ENCODE measurements at regions not wholly inside any gene's neighbourhood (a gene's known extent, or its start where the extent isn't known, plus 50 kb on each side); places are given as distances from the start of the nearest gene placed in this dataset.

GRCh38 chr2:133941666-133942065 is 312.2 kb upstream of the MGAT5 start:
- Histone ChIP-seq H3K9me3 (no peaks in the 10 kb centered on the region), H3K36me3 (no peaks in the 10 kb centered on the region), H3K4me1 (no peaks in the 10 kb centered on the region), H3K4me3 (no peak overlapping the region), H3K27me3 (no peaks in the 10 kb centered on the region), H3K27ac (replicated peaks in 1 of 4) (no peak overlapping the region)
- no peak for TF ChIP-seq POLR2AphosphoS5 (IDR thresholded peaks at IDR 0.05)
- no peak for TF ChIP-seq CTCF (IDR thresholded peaks at IDR 0.05)
- no peak for TF ChIP-seq EP300 (IDR thresholded peaks at IDR 0.05)
- TF ChIP-seq POLR2A (IDR thresholded peaks at IDR 0.05; ENCODE audit: low read depth), result no peak
- WGBS, result 53% methylated on average over 2 of the region's 2 CpGs
- peak; percentile 81 for DNase-seq (ENCODE audit: extremely low spot score)
- intact Hi-C loops (cut with DNase I), result no loop called here

GRCh38 chr2:133942398-133942797 is 311.5 kb upstream of the MGAT5 start:
- 67% methylated on average over 1 of the region's 1 CpG for WGBS
- TF ChIP-seq POLR2A (IDR thresholded peaks at IDR 0.05; ENCODE audit: low read depth) (no peak), EP300 (IDR thresholded peaks at IDR 0.05) (no peak), CTCF (IDR thresholded peaks at IDR 0.05) (no peak), POLR2AphosphoS5 (IDR thresholded peaks at IDR 0.05) (no peak)
- Histone ChIP-seq H3K27ac (replicated peaks in 1 of 4) (no peak overlapping the region), H3K36me3 (no peaks in the 10 kb centered on the region), H3K4me1 (no peaks in the 10 kb centered on the region), H3K27me3 (no peaks in the 10 kb centered on the region), H3K9me3 (no peaks in the 10 kb centered on the region), H3K4me3 (no peak overlapping the region)
- DNase-seq (ENCODE audit: extremely low spot score), result no peak
- intact Hi-C loops (cut with DNase I), result no loop called here

- no peak for DNase-seq (ENCODE audit: extremely low spot score)
- Histone ChIP-seq H3K4me1 (no peaks in the 10 kb centered on the region), H3K36me3 (no peaks in the 10 kb centered on the region), H3K27ac (replicated peaks in 1 of 4) (no peak overlapping the region), H3K4me3 (no peak overlapping the region), H3K9me3 (no peaks in the 10 kb centered on the region), H3K27me3 (no peaks in the 10 kb centered on the region)
- WGBS, result 80% methylated on average over 5 of the region's 5 CpGs
- intact Hi-C loops (cut with DNase I), result no loop called here
- no peak for TF ChIP-seq POLR2AphosphoS5 (IDR thresholded peaks at IDR 0.05)
- no peak for TF ChIP-seq EP300 (IDR thresholded peaks at IDR 0.05)
- TF ChIP-seq POLR2A (IDR thresholded peaks at IDR 0.05; ENCODE audit: low read depth), result no peak
- no peak for TF ChIP-seq CTCF (IDR thresholded peaks at IDR 0.05)
These were observed 310.8 kb upstream of the MGAT5 start for GRCh38 chr2:133943108-133943507.

GRCh38 chr2:133945089-133945488 is 308.8 kb upstream of the MGAT5 start:
- 77% methylated on average over 3 of the region's 3 CpGs for WGBS
- Histone ChIP-seq H3K4me1 (no peaks in the 10 kb centered on the region), H3K4me3 (no peak overlapping the region), H3K9me3 (no peaks in the 10 kb centered on the region), H3K36me3 (no peaks in the 10 kb centered on the region), H3K27ac (replicated peaks in 1 of 4) (no peak overlapping the region), H3K27me3 (no peaks in the 10 kb centered on the region)
- intact Hi-C loops (cut with DNase I), result no loop called here
- TF ChIP-seq POLR2AphosphoS5 (IDR thresholded peaks at IDR 0.05) (no peak), EP300 (IDR thresholded peaks at IDR 0.05) (no peak), CTCF (IDR thresholded peaks at IDR 0.05) (no peak), POLR2A (IDR thresholded peaks at IDR 0.05; ENCODE audit: low read depth) (no peak)
- peak; percentile 45 for DNase-seq (ENCODE audit: extremely low spot score)

GRCh38 chr2:133947057-133947456 is 306.8 kb upstream of the MGAT5 start:
- H3K27ac ChIP-seq (replicated peaks in 1 of 4), result no peak overlapping the region
- no peak for DNase-seq (ENCODE audit: extremely low spot score)
- 89% methylated on average over 1 of the region's 1 CpG for WGBS
- no peak overlapping the region for H3K4me3 ChIP-seq
- H3K36me3 ChIP-seq, result no peaks in the 10 kb centered on the region
- no peaks in the 10 kb centered on the region for H3K27me3 ChIP-seq
- no peak for TF ChIP-seq EP300 (IDR thresholded peaks at IDR 0.05)
- no peak for TF ChIP-seq POLR2AphosphoS5 (IDR thresholded peaks at IDR 0.05)
- TF ChIP-seq CTCF (IDR thresholded peaks at IDR 0.05), result no peak
- no peak for TF ChIP-seq POLR2A (IDR thresholded peaks at IDR 0.05; ENCODE audit: low read depth)
- H3K4me1 ChIP-seq, result no peaks in the 10 kb centered on the region
- intact Hi-C loops (cut with DNase I), result no loop called here
- H3K9me3 ChIP-seq, result no peaks in the 10 kb centered on the region

Measured in esophagus muscularis mucosa (tissue), 4 donors.